Astrocyte (in vitro differentiated cells and primary cell): ENCODE measurements at regions not wholly inside any gene's neighbourhood (a gene's known extent, or its start where the extent isn't known, plus 50 kb on each side); places are given as distances from the start of the nearest gene placed in this dataset.

Experiments
- CTCF ChIP-seq: IDR thresholded peaks from 2 replicates; pipeline ENCODE4 v1.5.1; 2011; ENCODE audit warnings: low read depth, mild to moderate bottlenecking, inconsistent platforms, low read length, moderate library complexity; ENCODE audit not compliant: insufficient read depth
- EZH2 ChIP-seq: IDR thresholded peaks from 2 replicates; pipeline ENCODE4 v1.6.1; 2012; ENCODE audit warnings: mild to moderate bottlenecking, low read length, inconsistent platforms; ENCODE audit not compliant: insufficient read depth

DNA sequence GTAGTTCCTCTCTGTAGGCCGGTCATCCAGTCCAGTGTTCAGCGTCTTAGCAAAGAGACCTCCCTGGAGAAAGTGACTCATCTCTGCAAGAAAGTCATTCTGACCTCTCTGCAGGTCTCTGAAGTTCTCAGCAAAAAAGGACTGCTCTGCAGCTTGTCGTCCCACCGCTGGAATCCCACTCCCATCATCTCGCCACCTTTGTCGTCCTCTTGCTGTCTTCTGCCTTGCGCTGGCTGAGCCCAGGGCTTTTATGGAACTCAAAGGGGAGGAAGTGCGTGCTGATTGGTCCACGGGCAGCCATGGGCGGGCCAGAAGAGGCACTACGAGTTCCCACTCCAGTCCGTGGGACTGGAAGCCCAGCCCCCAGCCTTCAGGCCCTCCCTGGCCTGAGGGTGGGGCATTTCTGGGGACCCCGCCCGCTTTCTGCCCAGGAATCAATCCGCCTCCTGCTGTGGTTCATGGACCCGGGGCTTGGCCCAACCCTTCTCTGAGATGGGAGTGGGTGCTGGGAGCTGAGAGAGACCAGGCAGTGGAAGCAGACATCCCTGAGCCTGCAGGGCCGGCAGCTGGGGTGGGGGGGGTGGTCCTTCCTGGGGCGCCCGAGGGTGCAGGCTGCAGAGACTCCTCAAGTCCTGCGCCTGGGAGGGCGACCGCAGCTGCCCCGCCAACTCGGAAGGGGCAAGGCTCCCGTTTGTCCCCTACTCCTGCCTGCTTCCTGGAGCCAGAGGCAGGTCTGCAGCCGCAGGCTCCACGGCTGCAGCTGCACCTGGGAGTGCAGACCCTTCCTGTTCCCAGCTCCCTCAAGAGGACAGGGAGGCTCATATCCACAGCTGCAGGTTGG is 660.7 kb upstream of the RAB6C start:
- TF ChIP-seq CTCF (no peak), EZH2 (no peak)
